HG02943 (cell line): ENCODE measurements at regions not wholly inside any gene's neighbourhood (a gene's known extent, or its start where the extent isn't known, plus 50 kb on each side); places are given as distances from the start of the nearest gene placed in this dataset.
"Not testable (repeated sequence)": the region's sequence is repeated elsewhere in the genome, so short reads cannot be mapped to it uniquely, and the experiment has no call there.

Experiments used
- ATAC-seq: cut with Tn5 transposase; IDR thresholded peaks from one replicate; pipeline ENCODE4 v1.9.1; 2021; ENCODE audit warnings: mild to moderate bottlenecking, low read depth, moderate library complexity; ENCODE audit not compliant: unreplicated experiment

GRCh38 chr6:92962846-92963245 is 456.5 kb downstream of the EPHA7 start:
- ATAC-seq: no peak

- ATAC-seq: not testable (repeated sequence)
Measured at GRCh38 chr6:92952111-92952510, 467.2 kb downstream of the EPHA7 start.

- no peak for ATAC-seq
Measured at GRCh38 chr6:92945799-92946198, 473.6 kb downstream of the EPHA7 start.

GRCh38 chr6:92944132-92944531 is 475.2 kb downstream of the EPHA7 start:
- no peak for ATAC-seq

GRCh38 chr6:92942549-92942948 is 476.8 kb downstream of the EPHA7 start:
- no peak for ATAC-seq

GRCh38 chr6:92934625-92935024 is 484.7 kb downstream of the EPHA7 start:
- no peak for ATAC-seq

- no peak for ATAC-seq
Measured at GRCh38 chr6:92930171-92930570, 489.2 kb downstream of the EPHA7 start.

GRCh38 chr6:92922216-92922806 is 497.0 kb downstream of the EPHA7 start:
- no peak for ATAC-seq

- no peak for ATAC-seq
Measured at GRCh38 chr6:92915466-92915865, 503.9 kb downstream of the EPHA7 start.

- ATAC-seq: no peak
Measured at GRCh38 chr6:92911301-92911700, 508.1 kb downstream of the EPHA7 start.

GRCh38 chr6:92910646-92911045 is 508.7 kb downstream of the EPHA7 start:
- ATAC-seq: no peak

GRCh38 chr6:92906385-92906784 is 513.0 kb downstream of the EPHA7 start:
- no peak for ATAC-seq

- ATAC-seq: no peak
Measured at GRCh38 chr6:92893741-92894140, 525.6 kb downstream of the EPHA7 start.

- ATAC-seq: no peak
Measured at GRCh38 chr6:92892626-92893170, 526.7 kb downstream of the EPHA7 start.

- ATAC-seq: no peak
Measured at GRCh38 chr6:92888316-92888715, 531.0 kb downstream of the EPHA7 start.

- no peak for ATAC-seq
Measured at GRCh38 chr6:92887871-92888270, 531.5 kb downstream of the EPHA7 start.

- ATAC-seq: no peak
Measured at GRCh38 chr6:92879526-92879925, 539.8 kb downstream of the EPHA7 start.

- no peak for ATAC-seq
Measured at GRCh38 chr6:92864966-92865555, 554.3 kb downstream of the EPHA7 start.

GRCh38 chr6:92849636-92850035 is 569.7 kb downstream of the EPHA7 start:
- no peak for ATAC-seq

GRCh38 chr6:92848901-92849300 is 570.5 kb downstream of the EPHA7 start:
- no peak for ATAC-seq

GRCh38 chr6:92848459-92848858 is 570.9 kb downstream of the EPHA7 start:
- no peak for ATAC-seq

GRCh38 chr6:92847988-92848387 is 571.4 kb downstream of the EPHA7 start:
- ATAC-seq: no peak
